Uterus (tissue), 3 donors: ENCODE measurements at regions not wholly inside any gene's neighbourhood (a gene's known extent, or its start where the extent isn't known, plus 50 kb on each side); places are given as distances from the start of the nearest gene placed in this dataset.
"Not testable (repeated sequence)": the region's sequence is repeated elsewhere in the genome, so short reads cannot be mapped to it uniquely, and the experiment has no call there.

ENCODE experiments used
- DNase-seq, 2 donors: peaks; one replicate each; pipeline ENCODE4 v3.0.0-alpha.2; 2019 to 2020
- H3K27ac ChIP-seq, 2 donors: fragments of 200-600 bp; sonication (generic); 1 replicate in 1 of 2; 2 replicates in 1 of 2; pipeline ENCODE4 v1.5.1; 2016 to 2018
- H3K27me3 ChIP-seq, 2 donors: fragments of 200-600 bp; sonication (generic); one replicate each; pipeline ENCODE4 v1.5.1; 2018 to 2019; ENCODE audit warnings: control low read depth in 1 of 2
- H3K36me3 ChIP-seq, 2 donors: fragments of 200-600 bp; sonication (generic); one replicate each; pipeline ENCODE4 v1.5.1; 2019; ENCODE audit warnings: control low read depth in 1 of 2
- H3K4me1 ChIP-seq, 2 donors: fragments of 200-600 bp; sonication (generic); one replicate each; pipeline ENCODE4 v1.5.1; 2018 to 2019; ENCODE audit warnings: control low read depth in 1 of 2
- H3K4me3 ChIP-seq, 2 donors: fragments of 200-600 bp; sonication (generic); 1 replicate in 1 of 2; 2 replicates in 1 of 2; pipeline ENCODE4 v1.5.1; 2018 to 2019; ENCODE audit warnings: mild to moderate bottlenecking in 1 of 2
- H3K9me3 ChIP-seq, 2 donors: fragments of 200-600 bp; sonication (generic); one replicate each; pipeline ENCODE4 v1.5.1; 2019; ENCODE audit warnings: control low read depth in 1 of 2
- CTCF ChIP-seq, 4 experiments: fragments of 200-600 bp in 2 of 4; fragments of 450-650 bp in 2 of 4; sonication (generic) in 2 of 4; IDR thresholded peaks; one replicate each; pipeline ENCODE4 v1.5.1; 2016 to 2019; ENCODE audit warnings: antibody characterized with exemption in 4 of 4, mild to moderate bottlenecking in 2 of 4, moderate library complexity in 1 of 4
- POLR2A ChIP-seq, 2 donors: fragments of 450-650 bp; IDR thresholded peaks; one replicate each; pipeline ENCODE4 v1.6.1; 2016; ENCODE audit warnings: antibody characterized with exemption in 2 of 2, mild to moderate bottlenecking in 1 of 2, moderate library complexity in 1 of 2
- intact Hi-C: fragments of 100-400 bp; cut with DNase I; formaldehyde crosslinking; loops from one replicate; pipeline ENCODE4 v1.15.1; 2023; ENCODE audit warnings: low total_unique reads
- donor health status: DM: yes; HTN: yes; CAD: no.

GRCh38 chr21:15127437-15127836 is 62.6 kb upstream of the NRIP1 start:
- no peak for TF ChIP-seq CTCF (IDR thresholded peaks at IDR 0.05)
- no peak for TF ChIP-seq POLR2A (IDR thresholded peaks at IDR 0.05)
- DNase-seq: no peak
- H3K36me3 ChIP-seq: no peaks in the 10 kb centered on the region
- no peaks in the 10 kb centered on the region for H3K4me1 ChIP-seq
- no peaks in the 10 kb centered on the region for H3K9me3 ChIP-seq
- intact Hi-C loops: no loop called here
- H3K27me3 ChIP-seq: no peaks in the 10 kb centered on the region
- H3K27ac ChIP-seq: no peak overlapping the region
- H3K4me3 ChIP-seq: no peak overlapping the region

- H3K27me3 ChIP-seq: no peaks in the 10 kb centered on the region
- H3K27ac ChIP-seq: no peak overlapping the region
- H3K36me3 ChIP-seq: no peaks in the 10 kb centered on the region
- H3K4me3 ChIP-seq: no peak overlapping the region
- DNase-seq: no peak
- no peaks in the 10 kb centered on the region for H3K4me1 ChIP-seq
- H3K9me3 ChIP-seq: no peaks in the 10 kb centered on the region
- intact Hi-C loops: no loop called here
- TF ChIP-seq CTCF (IDR thresholded peaks at IDR 0.05): no peak
- no peak for TF ChIP-seq POLR2A (IDR thresholded peaks at IDR 0.05)
Observed at GRCh38 chr21:15128267-15128666, 63.5 kb upstream of the NRIP1 start.

GRCh38 chr21:15128714-15129113 is 63.9 kb upstream of the NRIP1 start:
- H3K9me3 ChIP-seq, H3K27ac ChIP-seq, H3K27me3 ChIP-seq, DNase-seq, H3K4me3 ChIP-seq, H3K36me3 ChIP-seq, H3K4me1 ChIP-seq, intact Hi-C loops: not testable (repeated sequence)

- no peaks in the 10 kb centered on the region for H3K9me3 ChIP-seq
- intact Hi-C loops: no loop called here
- no peak for DNase-seq
Observed at GRCh38 chr21:15130326-15130725, 65.5 kb upstream of the NRIP1 start.

GRCh38 chr21:15130751-15131150 is 66.0 kb upstream of the NRIP1 start:
- no peaks in the 10 kb centered on the region for H3K4me1 ChIP-seq
- no peaks in the 10 kb centered on the region for H3K9me3 ChIP-seq
- no peak overlapping the region for H3K4me3 ChIP-seq
- no peak overlapping the region for H3K27ac ChIP-seq
- DNase-seq: no peak
- H3K36me3 ChIP-seq: no peaks in the 10 kb centered on the region
- intact Hi-C loops: no loop called here
- TF ChIP-seq POLR2A (IDR thresholded peaks at IDR 0.05) (no peak), CTCF (IDR thresholded peaks at IDR 0.05) (no peak)
- no peaks in the 10 kb centered on the region for H3K27me3 ChIP-seq

More at GRCh38 chr21:15130326-15130725, 65.5 kb upstream of the NRIP1 start:
- Histone ChIP-seq H3K27me3 (no peaks in the 10 kb centered on the region), H3K27ac (no peak overlapping the region), H3K4me1 (no peaks in the 10 kb centered on the region), H3K36me3 (no peaks in the 10 kb centered on the region), H3K4me3 (no peak overlapping the region)
- TF ChIP-seq POLR2A (IDR thresholded peaks at IDR 0.05) (no peak), CTCF (IDR thresholded peaks at IDR 0.05) (no peak)

GRCh38 chr21:15132781-15133180 is 68.0 kb upstream of the NRIP1 start:
- no peaks in the 10 kb centered on the region for H3K4me1 ChIP-seq
- TF ChIP-seq POLR2A (IDR thresholded peaks at IDR 0.05) (no peak), CTCF (IDR thresholded peaks at IDR 0.05) (no peak)
- no peaks in the 10 kb centered on the region for H3K36me3 ChIP-seq
- no peak for DNase-seq
- H3K27me3 ChIP-seq: no peaks in the 10 kb centered on the region
- H3K4me3 ChIP-seq: no peak overlapping the region
- intact Hi-C loops: no loop called here
- no peaks in the 10 kb centered on the region for H3K9me3 ChIP-seq
- no peak overlapping the region for H3K27ac ChIP-seq
